ENCODE measurements at regions not wholly inside any gene's neighbourhood (a gene's known extent, or its start where the extent isn't known, plus 50 kb on each side); places are given as distances from the start of the nearest gene placed in this dataset.
"Not testable (repeated sequence)": the region's sequence is repeated elsewhere in the genome, so short reads cannot be mapped to it uniquely, and the experiment has no call there.

- no peak for DNase-seq
Measured at GRCh38 chr1:213541641-213542040, 446.1 kb upstream of the PROX1 start.

- not testable (repeated sequence) for DNase-seq
Measured at GRCh38 chr1:213545181-213545580, 442.6 kb upstream of the PROX1 start.

GRCh38 chr1:213549982-213550381, 437.8 kb upstream of the PROX1 start:
- DNase-seq, result no peak

GRCh38 chr1:213550804-213551203, 437.0 kb upstream of the PROX1 start:
- DNase-seq, result no peak

GRCh38 chr1:213552045-213552444, 435.7 kb upstream of the PROX1 start:
- no peak for DNase-seq

GRCh38 chr1:213560226-213560625, 427.5 kb upstream of the PROX1 start:
- DNase-seq, result no peak

- no peak for DNase-seq
Measured at GRCh38 chr1:213561870-213562269, 425.9 kb upstream of the PROX1 start.

- DNase-seq, result peak; percentile 3
Measured at GRCh38 chr1:213564215-213564659, 423.5 kb upstream of the PROX1 start.

GRCh38 chr1:213568929-213569815, 418.6 kb upstream of the PROX1 start:
- DNase-seq, result no peak

GRCh38 chr1:213569816-213570150, 418.0 kb upstream of the PROX1 start:
- DNase-seq, result no peak

- DNase-seq, result no peak
Measured at GRCh38 chr1:213570487-213570886, 417.3 kb upstream of the PROX1 start.

- no peak for DNase-seq
Measured at GRCh38 chr1:213571419-213571818, 416.4 kb upstream of the PROX1 start.

- no peak for DNase-seq
Measured at GRCh38 chr1:213571843-213572242, 415.9 kb upstream of the PROX1 start.

GRCh38 chr1:213572912-213573647, 414.7 kb upstream of the PROX1 start:
- no peak for DNase-seq

GRCh38 chr1:213573648-213574009, 414.1 kb upstream of the PROX1 start:
- no peak for DNase-seq

GRCh38 chr1:213582976-213583567, 404.7 kb upstream of the PROX1 start:
- DNase-seq, result no peak

GRCh38 chr1:213584272-213584671, 403.5 kb upstream of the PROX1 start:
- DNase-seq, result no peak

- DNase-seq, result no peak
Measured at GRCh38 chr1:213585402-213585801, 402.4 kb upstream of the PROX1 start.

- DNase-seq, result no peak
Measured at GRCh38 chr1:213585959-213586586, 401.7 kb upstream of the PROX1 start.

- no peak for DNase-seq
Measured at GRCh38 chr1:213586587-213586972, 401.2 kb upstream of the PROX1 start.

GRCh38 chr1:213596729-213597128, 391.0 kb upstream of the PROX1 start:
- no peak for DNase-seq

- no peak for DNase-seq
Measured at GRCh38 chr1:213598263-213598662, 389.5 kb upstream of the PROX1 start.

GRCh38 chr1:213600879-213601278, 386.9 kb upstream of the PROX1 start:
- DNase-seq, result no peak

Measured in GDM1 (cell line).